ENCODE measurements at regions not wholly inside any gene's neighbourhood (a gene's known extent, or its start where the extent isn't known, plus 50 kb on each side); places are given as distances from the start of the nearest gene placed in this dataset.

- BruUV-seq (replicated peaks) = no TSS peak
- Mint-ChIP-seq H3K9me3 (ENCODE audit: unreplicated experiment) (no peaks in the 10 kb centered on the region), H3K4me3 (ENCODE audit: unreplicated experiment) (no peak overlapping the region), H3K4me1 (ENCODE audit: low read depth, unreplicated experiment) (no peaks in the 10 kb centered on the region), H3K27ac (ENCODE audit: unreplicated experiment) (no peak overlapping the region), H3K36me3 (ENCODE audit: insufficient read depth, unreplicated experiment) (no peaks in the 10 kb centered on the region), H3K27me3 (ENCODE audit: insufficient read depth, unreplicated experiment) (no peaks in the 10 kb centered on the region)
- H3K4me1 ChIP-seq = no peaks in the 10 kb centered on the region
- no peaks in the 10 kb centered on the region for H3K27me3 ChIP-seq (replicated peaks; ENCODE audit: control insufficient read depth, insufficient read depth, low read length)
- H3K36me3 ChIP-seq (ENCODE audit: control insufficient read depth, insufficient read depth, low read length) = no peaks in the 10 kb centered on the region
- H3K4me3 ChIP-seq (ENCODE audit: low read depth, low read length) = no peak overlapping the region
- POLR2A ChIA-PET = no interaction called here
- intact Hi-C loops (cut with micrococcal nuclease; ENCODE audit: unreplicated experiment) = no loop called here
- no peak for TF ChIP-seq CTCF (IDR thresholded peaks at IDR 0.05; ENCODE audit: insufficient read depth in 1 of 2, low read depth in 1 of 2, low read length in 1 of 2, severe bottlenecking in 1 of 2, unreplicated experiment in 1 of 2)
- CTCF ChIA-PET = no interaction called here
- no peak for DNase-seq
- H3K9me3 ChIP-seq = no peaks in the 10 kb centered on the region
Measured at GRCh38 chrX:98962996-98963395, 1447.1 kb downstream of the PCDH19 start.

- H3K4me1 ChIP-seq = no peaks in the 10 kb centered on the region
- H3K4me3 ChIP-seq (ENCODE audit: low read depth, low read length) = no peak overlapping the region
- Mint-ChIP-seq H3K27ac (ENCODE audit: unreplicated experiment) (no peak overlapping the region), H3K4me3 (ENCODE audit: unreplicated experiment) (no peak overlapping the region), H3K27me3 (ENCODE audit: insufficient read depth, unreplicated experiment) (no peaks in the 10 kb centered on the region), H3K36me3 (ENCODE audit: insufficient read depth, unreplicated experiment) (no peaks in the 10 kb centered on the region), H3K4me1 (ENCODE audit: low read depth, unreplicated experiment) (no peaks in the 10 kb centered on the region), H3K9me3 (ENCODE audit: unreplicated experiment) (no peaks in the 10 kb centered on the region)
- no peak for TF ChIP-seq CTCF (IDR thresholded peaks at IDR 0.05; ENCODE audit: insufficient read depth in 1 of 2, low read depth in 1 of 2, low read length in 1 of 2, severe bottlenecking in 1 of 2, unreplicated experiment in 1 of 2)
- ChIA-PET CTCF (no interaction called here), POLR2A (no interaction called here)
- H3K27me3 ChIP-seq (replicated peaks; ENCODE audit: control insufficient read depth, insufficient read depth, low read length) = no peaks in the 10 kb centered on the region
- no peak for DNase-seq
- H3K9me3 ChIP-seq = no peaks in the 10 kb centered on the region
- H3K36me3 ChIP-seq (ENCODE audit: control insufficient read depth, insufficient read depth, low read length) = no peaks in the 10 kb centered on the region
- no TSS peak for BruUV-seq (replicated peaks)
- intact Hi-C loops (cut with micrococcal nuclease; ENCODE audit: unreplicated experiment) = no loop called here
Measured at GRCh38 chrX:98956014-98956413, 1454.1 kb downstream of the PCDH19 start.

- POLR2A ChIA-PET = no interaction called here
- Mint-ChIP-seq H3K27me3 (ENCODE audit: insufficient read depth, unreplicated experiment) (no peaks in the 10 kb centered on the region), H3K27ac (ENCODE audit: unreplicated experiment) (no peak overlapping the region), H3K4me3 (ENCODE audit: unreplicated experiment) (no peak overlapping the region), H3K9me3 (ENCODE audit: unreplicated experiment) (no peaks in the 10 kb centered on the region), H3K36me3 (ENCODE audit: insufficient read depth, unreplicated experiment) (no peaks in the 10 kb centered on the region), H3K4me1 (ENCODE audit: low read depth, unreplicated experiment) (no peaks in the 10 kb centered on the region)
- TF ChIP-seq CTCF (IDR thresholded peaks at IDR 0.05; ENCODE audit: insufficient read depth in 1 of 2, low read depth in 1 of 2, low read length in 1 of 2, severe bottlenecking in 1 of 2, unreplicated experiment in 1 of 2) = no peak
- H3K36me3 ChIP-seq (ENCODE audit: control insufficient read depth, insufficient read depth, low read length) = no peaks in the 10 kb centered on the region
- no peaks in the 10 kb centered on the region for H3K4me1 ChIP-seq
- no peaks in the 10 kb centered on the region for H3K9me3 ChIP-seq
- intact Hi-C loops (cut with micrococcal nuclease; ENCODE audit: unreplicated experiment) = no loop called here
- no peak for DNase-seq
- BruUV-seq (replicated peaks) = no TSS peak
- H3K27me3 ChIP-seq (replicated peaks; ENCODE audit: control insufficient read depth, insufficient read depth, low read length) = no peaks in the 10 kb centered on the region
- CTCF ChIA-PET = no interaction called here
- H3K4me3 ChIP-seq (ENCODE audit: low read depth, low read length) = no peak overlapping the region
Measured at GRCh38 chrX:98939456-98939855, 1470.6 kb downstream of the PCDH19 start.
